Liver (tissue), 8 donors: ENCODE measurements at regions not wholly inside any gene's neighbourhood (a gene's known extent, or its start where the extent isn't known, plus 50 kb on each side); places are given as distances from the start of the nearest gene placed in this dataset.

Experiments used
- DNase-seq: peaks from one replicate; pipeline ENCODE4 v3.0.0-alpha.2; 2017; ENCODE audit warnings: low spot score
- H3K27ac ChIP-seq, 2 donors: one replicate each; pipeline ENCODE4 v1.7.0; 2013; ENCODE audit warnings: inconsistent platforms in 2 of 2, low read length in 2 of 2, control low read depth in 1 of 2, low read depth in 1 of 2, mild to moderate bottlenecking in 1 of 2
- H3K27me3 ChIP-seq, 4 donors: one replicate each; pipeline versions ENCODE4 v1.6.1 to v1.7.0; 2013; ENCODE audit warnings: low read length in 3 of 4, inconsistent platforms in 1 of 4, mild to moderate bottlenecking in 1 of 4, moderate library complexity in 1 of 4; ENCODE audit not compliant: control insufficient read depth in 4 of 4, insufficient read depth in 4 of 4
- H3K36me3 ChIP-seq, 4 donors: one replicate each; pipeline versions ENCODE4 v1.6.1 to v1.7.0; 2013; ENCODE audit warnings: low read length in 3 of 4, mild to moderate bottlenecking in 3 of 4, low read depth in 1 of 4, moderate library complexity in 1 of 4; ENCODE audit not compliant: control insufficient read depth in 4 of 4, insufficient read depth in 3 of 4
- H3K4me1 ChIP-seq, 4 donors: one replicate each; pipeline versions ENCODE4 v1.6.1 to v1.7.0; 2013; ENCODE audit warnings: low read length in 3 of 4, mild to moderate bottlenecking in 3 of 4, moderate library complexity in 1 of 4; ENCODE audit not compliant: control insufficient read depth in 4 of 4, insufficient read depth in 4 of 4
- H3K4me3 ChIP-seq, 3 donors: one replicate each; pipeline versions ENCODE4 v1.6.1 to v1.7.0; 2013; ENCODE audit warnings: low read length in 3 of 3, control low read depth in 1 of 3, low read depth in 1 of 3, mild to moderate bottlenecking in 1 of 3
- H3K9ac ChIP-seq, 2 donors: one replicate each; pipeline ENCODE4 v1.7.0; 2013; ENCODE audit warnings: low read length in 2 of 2, mild to moderate bottlenecking in 2 of 2, moderate library complexity in 2 of 2, control low read depth in 1 of 2, low read depth in 1 of 2
- H3K9me3 ChIP-seq, 4 donors: one replicate each; pipeline versions ENCODE4 v1.6.1 to v1.7.0; 2013; ENCODE audit warnings: low read length in 3 of 4; ENCODE audit not compliant: control insufficient read depth in 4 of 4
- EGR1 ChIP-seq, 2 donors: IDR thresholded peaks; 2 replicates each; pipeline ENCODE4 v1.6.1; 2016 to 2018; ENCODE audit warnings: antibody characterized with exemption in 2 of 2, low read depth in 2 of 2
- FOXA2 ChIP-seq: IDR thresholded peaks from 2 replicates; pipeline ENCODE4 v1.6.1; 2016; ENCODE audit warnings: antibody characterized with exemption
- HNF4A ChIP-seq, 2 donors: conservative IDR thresholded peaks; 2 replicates each; pipeline ENCODE4 v1.6.1; 2016; ENCODE audit warnings: antibody characterized with exemption in 2 of 2, mild to moderate bottlenecking in 2 of 2
- HNF4G ChIP-seq: IDR thresholded peaks from 2 replicates; pipeline ENCODE4 v1.6.1; 2016; ENCODE audit warnings: antibody characterized with exemption
- JUND ChIP-seq, 2 donors: IDR thresholded peaks; 2 replicates each; pipeline ENCODE4 v1.6.1; 2016; ENCODE audit warnings: antibody characterized with exemption in 2 of 2
- NR2F2 ChIP-seq: IDR thresholded peaks from 2 replicates; pipeline ENCODE4 v1.6.1; 2016; ENCODE audit warnings: antibody characterized with exemption
- RXRA ChIP-seq, 2 donors: IDR thresholded peaks; 2 replicates each; pipeline ENCODE4 v1.6.1; 2017 to 2018; ENCODE audit warnings: antibody characterized with exemption in 2 of 2, mild to moderate bottlenecking in 1 of 2
- SP1 ChIP-seq: IDR thresholded peaks from 2 replicates; pipeline ENCODE4 v1.6.1; 2018; ENCODE audit warnings: antibody characterized with exemption, mild to moderate bottlenecking
- TAF1 ChIP-seq: conservative IDR thresholded peaks from 2 replicates; pipeline ENCODE4 v1.6.1; 2016; ENCODE audit warnings: antibody characterized with exemption, mild to moderate bottlenecking
- YY1 ChIP-seq: IDR thresholded peaks from 2 replicates; pipeline ENCODE4 v1.6.1; 2016; ENCODE audit warnings: antibody characterized with exemption, mild to moderate bottlenecking
- WGBS: extraction: QIAGEN DNeasy Blood & Tissue Kit; methylation state at CpG from one replicate; pipeline ENCODE4 v1.1.7; 2013; 5-methylcytosine and 5-hydroxymethylcytosine counted together
- TF ChIP-seq, protein P1 (sequence below): IDR thresholded peaks from 2 replicates; pipeline ENCODE4 v1.6.1; 2016; ENCODE audit warnings: antibody characterized with exemption, mild to moderate bottlenecking
- TF ChIP-seq, protein P2 (sequence below): IDR thresholded peaks from 2 replicates; pipeline ENCODE4 v1.6.1; 2016; ENCODE audit warnings: antibody characterized with exemption
- TF ChIP-seq, protein P3 (sequence below): fragments of 150-350 bp; IDR thresholded peaks from 2 replicates; pipeline ENCODE4 v1.5.1; 2017; ENCODE audit warnings: improper control_type of control experiment, low read depth, low read length; ENCODE audit not compliant: missing input control
- donor health status: healthy.
- donor health status: healthy.
- donor health status: healthy.
- donor health status: healthy.
- donor health status: healthy.

DNA sequence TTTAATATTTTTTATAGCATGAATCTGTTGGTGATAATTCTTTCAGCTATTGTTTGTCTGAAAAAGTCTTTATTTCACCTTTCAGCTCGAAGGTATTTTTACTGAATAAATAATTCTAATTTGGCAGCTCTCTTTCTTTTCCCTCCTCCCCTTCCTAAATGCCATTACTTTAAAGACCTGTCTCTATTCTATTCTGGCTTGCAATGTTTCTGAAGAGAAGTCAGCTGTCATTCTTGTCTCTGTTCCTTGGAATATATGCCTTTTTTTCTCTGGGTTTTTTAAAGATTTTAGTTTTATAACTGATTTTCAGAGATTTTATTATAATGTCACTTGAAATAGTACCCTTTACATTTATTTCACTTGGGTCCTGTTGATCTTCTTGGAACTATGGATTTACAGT, 237.9 kb upstream of the DAAM1 start:
- DNase-seq, result no peak
- Histone ChIP-seq H3K9me3 (peaks cover 0 to 5% (median 0%) of the 10 kb centered on the region in 4 donors), H3K4me1 (no peaks in the 10 kb centered on the region), H3K9ac (no peak overlapping the region), H3K27ac (no peak overlapping the region), H3K4me3 (no peak overlapping the region), H3K36me3 (no peaks in the 10 kb centered on the region), H3K27me3 (no peaks in the 10 kb centered on the region)
- WGBS, result 54% methylated on average over 1 of the region's 1 CpG
- TF ChIP-seq TAF1, result no peak
- TF ChIP-seq, protein P1, sequence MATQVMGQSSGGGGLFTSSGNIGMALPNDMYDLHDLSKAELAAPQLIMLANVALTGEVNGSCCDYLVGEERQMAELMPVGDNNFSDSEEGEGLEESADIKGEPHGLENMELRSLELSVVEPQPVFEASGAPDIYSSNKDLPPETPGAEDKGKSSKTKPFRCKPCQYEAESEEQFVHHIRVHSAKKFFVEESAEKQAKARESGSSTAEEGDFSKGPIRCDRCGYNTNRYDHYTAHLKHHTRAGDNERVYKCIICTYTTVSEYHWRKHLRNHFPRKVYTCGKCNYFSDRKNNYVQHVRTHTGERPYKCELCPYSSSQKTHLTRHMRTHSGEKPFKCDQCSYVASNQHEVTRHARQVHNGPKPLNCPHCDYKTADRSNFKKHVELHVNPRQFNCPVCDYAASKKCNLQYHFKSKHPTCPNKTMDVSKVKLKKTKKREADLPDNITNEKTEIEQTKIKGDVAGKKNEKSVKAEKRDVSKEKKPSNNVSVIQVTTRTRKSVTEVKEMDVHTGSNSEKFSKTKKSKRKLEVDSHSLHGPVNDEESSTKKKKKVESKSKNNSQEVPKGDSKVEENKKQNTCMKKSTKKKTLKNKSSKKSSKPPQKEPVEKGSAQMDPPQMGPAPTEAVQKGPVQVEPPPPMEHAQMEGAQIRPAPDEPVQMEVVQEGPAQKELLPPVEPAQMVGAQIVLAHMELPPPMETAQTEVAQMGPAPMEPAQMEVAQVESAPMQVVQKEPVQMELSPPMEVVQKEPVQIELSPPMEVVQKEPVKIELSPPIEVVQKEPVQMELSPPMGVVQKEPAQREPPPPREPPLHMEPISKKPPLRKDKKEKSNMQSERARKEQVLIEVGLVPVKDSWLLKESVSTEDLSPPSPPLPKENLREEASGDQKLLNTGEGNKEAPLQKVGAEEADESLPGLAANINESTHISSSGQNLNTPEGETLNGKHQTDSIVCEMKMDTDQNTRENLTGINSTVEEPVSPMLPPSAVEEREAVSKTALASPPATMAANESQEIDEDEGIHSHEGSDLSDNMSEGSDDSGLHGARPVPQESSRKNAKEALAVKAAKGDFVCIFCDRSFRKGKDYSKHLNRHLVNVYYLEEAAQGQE, result no peak

DNA sequence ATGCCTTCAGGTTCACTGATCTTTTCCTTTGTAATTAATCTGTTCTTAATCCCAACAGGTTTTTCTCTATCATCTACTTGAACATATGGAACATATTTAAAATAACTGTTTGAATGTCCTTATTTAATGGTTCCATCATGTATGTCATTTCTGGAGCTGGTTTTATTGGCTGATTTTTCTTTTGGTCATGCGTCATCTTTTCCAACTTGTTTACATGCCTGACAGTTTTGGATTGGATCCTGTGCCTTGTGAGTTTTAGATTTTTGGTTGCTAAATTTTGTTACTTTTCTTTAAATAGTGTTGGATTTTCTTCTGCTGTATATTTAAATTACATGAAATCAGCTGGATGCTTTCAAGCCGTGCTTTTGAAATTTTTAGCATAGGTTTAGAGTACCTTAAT, 237.3 kb upstream of the DAAM1 start:
- no peaks in the 10 kb centered on the region for H3K4me1 ChIP-seq
- H3K9me3 ChIP-seq, result peaks cover 0 to 5% (median 0%) of the 10 kb centered on the region in 4 donors
- TF ChIP-seq, protein P2, sequence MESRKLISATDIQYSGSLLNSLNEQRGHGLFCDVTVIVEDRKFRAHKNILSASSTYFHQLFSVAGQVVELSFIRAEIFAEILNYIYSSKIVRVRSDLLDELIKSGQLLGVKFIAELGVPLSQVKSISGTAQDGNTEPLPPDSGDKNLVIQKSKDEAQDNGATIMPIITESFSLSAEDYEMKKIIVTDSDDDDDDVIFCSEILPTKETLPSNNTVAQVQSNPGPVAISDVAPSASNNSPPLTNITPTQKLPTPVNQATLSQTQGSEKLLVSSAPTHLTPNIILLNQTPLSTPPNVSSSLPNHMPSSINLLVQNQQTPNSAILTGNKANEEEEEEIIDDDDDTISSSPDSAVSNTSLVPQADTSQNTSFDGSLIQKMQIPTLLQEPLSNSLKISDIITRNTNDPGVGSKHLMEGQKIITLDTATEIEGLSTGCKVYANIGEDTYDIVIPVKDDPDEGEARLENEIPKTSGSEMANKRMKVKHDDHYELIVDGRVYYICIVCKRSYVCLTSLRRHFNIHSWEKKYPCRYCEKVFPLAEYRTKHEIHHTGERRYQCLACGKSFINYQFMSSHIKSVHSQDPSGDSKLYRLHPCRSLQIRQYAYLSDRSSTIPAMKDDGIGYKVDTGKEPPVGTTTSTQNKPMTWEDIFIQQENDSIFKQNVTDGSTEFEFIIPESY, result no peak
- TF ChIP-seq, protein P3, sequence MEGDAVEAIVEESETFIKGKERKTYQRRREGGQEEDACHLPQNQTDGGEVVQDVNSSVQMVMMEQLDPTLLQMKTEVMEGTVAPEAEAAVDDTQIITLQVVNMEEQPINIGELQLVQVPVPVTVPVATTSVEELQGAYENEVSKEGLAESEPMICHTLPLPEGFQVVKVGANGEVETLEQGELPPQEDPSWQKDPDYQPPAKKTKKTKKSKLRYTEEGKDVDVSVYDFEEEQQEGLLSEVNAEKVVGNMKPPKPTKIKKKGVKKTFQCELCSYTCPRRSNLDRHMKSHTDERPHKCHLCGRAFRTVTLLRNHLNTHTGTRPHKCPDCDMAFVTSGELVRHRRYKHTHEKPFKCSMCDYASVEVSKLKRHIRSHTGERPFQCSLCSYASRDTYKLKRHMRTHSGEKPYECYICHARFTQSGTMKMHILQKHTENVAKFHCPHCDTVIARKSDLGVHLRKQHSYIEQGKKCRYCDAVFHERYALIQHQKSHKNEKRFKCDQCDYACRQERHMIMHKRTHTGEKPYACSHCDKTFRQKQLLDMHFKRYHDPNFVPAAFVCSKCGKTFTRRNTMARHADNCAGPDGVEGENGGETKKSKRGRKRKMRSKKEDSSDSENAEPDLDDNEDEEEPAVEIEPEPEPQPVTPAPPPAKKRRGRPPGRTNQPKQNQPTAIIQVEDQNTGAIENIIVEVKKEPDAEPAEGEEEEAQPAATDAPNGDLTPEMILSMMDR, result no peak
- TF ChIP-seq FOXA2, result no peak
- TF ChIP-seq YY1, result no peak
- no peak for TF ChIP-seq HNF4A (conservative IDR thresholded peaks at IDR 0.05)
- TF ChIP-seq EGR1 (IDR thresholded peaks at IDR 0.05; ENCODE audit: low read depth in 2 of 2), result no peak
- TF ChIP-seq RXRA (IDR thresholded peaks at IDR 0.05), result no peak
- TF ChIP-seq SP1, result no peak
- no peak for TF ChIP-seq NR2F2
- TF ChIP-seq TAF1, result no peak
- TF ChIP-seq JUND (IDR thresholded peaks at IDR 0.05), result no peak
- TF ChIP-seq HNF4G, result no peak
- H3K36me3 ChIP-seq, result no peaks in the 10 kb centered on the region
- no peak for DNase-seq
- WGBS, result 91% methylated on average over 2 of the region's 2 CpGs
- H3K4me3 ChIP-seq, result no peak overlapping the region
- H3K27ac ChIP-seq, result no peak overlapping the region
- H3K27me3 ChIP-seq, result no peaks in the 10 kb centered on the region
- no peak overlapping the region for H3K9ac ChIP-seq
